Naive thymus-derived CD4-positive, alpha-beta T cell (primary cell): ENCODE measurements at regions not wholly inside any gene's neighbourhood (a gene's known extent, or its start where the extent isn't known, plus 50 kb on each side); places are given as distances from the start of the nearest gene placed in this dataset.

Experiments used
- ATAC-seq: fragments of 150-1000 bp; cut with Tn5 transposase; 2 replicates; pipeline ENCODE4 v1.10.0; 2021; ENCODE audit warnings: mild to moderate bottlenecking, moderate library complexity
- CTCF ChIA-PET: fragments of 350-600 bp; sonication (Branson Sonifier 250); formaldehyde crosslinking; loops from one replicate; lab custom pipeline; 2021; ENCODE audit warnings: antibody characterized with exemption; lab: Charles Lee
- POLR2A ChIA-PET: fragments of 350-600 bp; sonication (Branson Sonifier 250); formaldehyde crosslinking; loops from one replicate; lab custom pipeline; 2021; ENCODE audit warnings: antibody characterized with exemption, inconsistent platforms; lab: Charles Lee
- DNase-seq, 9 donors: peaks; one replicate each; pipeline versions ENCODE4 v3.0.0 to v3.0.0-alpha.2; 2020 to 2022; ENCODE audit warnings: mixed read lengths in 1 of 9
- H3K27ac ChIP-seq: one replicate; pipeline ENCODE4 v1.7.0; 2013; ENCODE audit warnings: mild to moderate bottlenecking, low read depth, low read length, moderate library complexity
- H3K27me3 ChIP-seq, 2 donors: one replicate each; pipeline ENCODE4 v1.7.0; 2013; ENCODE audit warnings: low read length in 2 of 2, mild to moderate bottlenecking in 2 of 2, moderate library complexity in 2 of 2; ENCODE audit not compliant: control insufficient read depth in 2 of 2, insufficient read depth in 2 of 2
- H3K36me3 ChIP-seq, 3 experiments: 1 replicate in 2 of 3; 2 replicates in 1 of 3; pipeline ENCODE4 v1.7.0; 2013; ENCODE audit warnings: low read length in 3 of 3, mild to moderate bottlenecking in 3 of 3, moderate library complexity in 1 of 3; ENCODE audit not compliant: insufficient read depth in 3 of 3, control insufficient read depth in 2 of 3
- H3K4me1 ChIP-seq, 2 donors: one replicate each; pipeline ENCODE4 v1.7.0; 2013; ENCODE audit warnings: low read length in 2 of 2, mild to moderate bottlenecking in 2 of 2, moderate library complexity in 1 of 2; ENCODE audit not compliant: control insufficient read depth in 2 of 2, insufficient read depth in 2 of 2
- H3K4me3 ChIP-seq: 2 replicates; pipeline ENCODE4 v1.7.0; 2013; ENCODE audit warnings: mild to moderate bottlenecking, low read length
- H3K9me3 ChIP-seq, 3 experiments: 1 replicate in 2 of 3; 2 replicates in 1 of 3; pipeline ENCODE4 v1.7.0; 2013; ENCODE audit warnings: low read length in 3 of 3; ENCODE audit not compliant: control insufficient read depth in 2 of 3
- H3K27ac Mint-ChIP-seq, 9 donors: one replicate each; pipeline ENCODE4 v1.8.0; 2020 to 2022; ENCODE audit warnings: mixed read lengths in 9 of 9, mild to moderate bottlenecking in 8 of 9, moderate library complexity in 5 of 9, inconsistent platforms in 2 of 9
- H3K27me3 Mint-ChIP-seq, 5 donors: one replicate each; pipeline ENCODE4 v1.8.0; 2021 to 2022; ENCODE audit warnings: mixed read lengths in 5 of 5, mild to moderate bottlenecking in 1 of 5
- H3K36me3 Mint-ChIP-seq, 5 donors: one replicate each; pipeline ENCODE4 v1.8.0; 2020 to 2022; ENCODE audit warnings: mixed read lengths in 5 of 5, mild to moderate bottlenecking in 3 of 5, inconsistent platforms in 1 of 5
- H3K4me1 Mint-ChIP-seq, 7 donors: one replicate each; pipeline ENCODE4 v1.8.0; 2020 to 2022; ENCODE audit warnings: mixed read lengths in 7 of 7, mild to moderate bottlenecking in 3 of 7, inconsistent platforms in 1 of 7
- H3K4me3 Mint-ChIP-seq, 10 donors: one replicate each; pipeline ENCODE4 v1.8.0; 2020 to 2022; ENCODE audit warnings: mild to moderate bottlenecking in 10 of 10, mixed read lengths in 10 of 10, moderate library complexity in 6 of 10, inconsistent platforms in 2 of 10
- H3K9me3 Mint-ChIP-seq, 11 donors: one replicate each; pipeline ENCODE4 v1.8.0; 2020 to 2022; ENCODE audit warnings: mixed read lengths in 11 of 11, mild to moderate bottlenecking in 4 of 11, inconsistent platforms in 1 of 11, moderate library complexity in 1 of 11
- intact Hi-C, 2 donors: fragments of 100-400 bp; cut with micrococcal nuclease; formaldehyde crosslinking; loops; one replicate each; pipeline ENCODE4 v1.15.1; 2023

- H3K27ac Mint-ChIP-seq = no peak overlapping the region
- no peaks in the 10 kb centered on the region for H3K36me3 Mint-ChIP-seq
- Histone ChIP-seq H3K36me3 (no peaks in the 10 kb centered on the region), H3K4me1 (no peaks in the 10 kb centered on the region), H3K27ac (no peak overlapping the region), H3K4me3 (no peak overlapping the region), H3K9me3 (no peaks in the 10 kb centered on the region), H3K27me3 (no peaks in the 10 kb centered on the region)
- intact Hi-C loops = no loop called here
- ChIA-PET POLR2A (no interaction called here), CTCF (no interaction called here)
- ATAC-seq (no peak), DNase-seq (no peak)
- H3K4me3 Mint-ChIP-seq = no peak overlapping the region
- peaks cover 9 to 20% (median 13%) of the 10 kb centered on the region in 5 donors for H3K27me3 Mint-ChIP-seq
- H3K9me3 Mint-ChIP-seq = no peaks in the 10 kb centered on the region
- peaks cover 0 to 3% (median 0%) of the 10 kb centered on the region in 7 donors for H3K4me1 Mint-ChIP-seq
Observed at GRCh38 chr22:22069450-22070370, 87.1 kb upstream of the TOP3B start.

GRCh38 chr22:22068657-22069056 is 86.1 kb upstream of the TOP3B start:
- H3K27me3 Mint-ChIP-seq = peaks cover 5 to 17% (median 9%) of the 10 kb centered on the region in 5 donors
- intact Hi-C loops = no loop called here
- H3K4me3 Mint-ChIP-seq = no peak overlapping the region
- H3K9me3 Mint-ChIP-seq = no peaks in the 10 kb centered on the region
- H3K27ac Mint-ChIP-seq = no peak overlapping the region
- DNase-seq (no peak), ATAC-seq (no peak)
- no peaks in the 10 kb centered on the region for H3K36me3 ChIP-seq
- H3K4me1 ChIP-seq = no peaks in the 10 kb centered on the region
- POLR2A ChIA-PET = no interaction called here
- H3K9me3 ChIP-seq = no peaks in the 10 kb centered on the region
- H3K4me3 ChIP-seq = no peak overlapping the region
- no peaks in the 10 kb centered on the region for H3K27me3 ChIP-seq
- no peak overlapping the region for H3K27ac ChIP-seq
- CTCF ChIA-PET = no interaction called here
- H3K4me1 Mint-ChIP-seq = peaks cover 0 to 3% (median 0%) of the 10 kb centered on the region in 7 donors
- H3K36me3 Mint-ChIP-seq = no peaks in the 10 kb centered on the region

- Histone ChIP-seq H3K4me1 (no peaks in the 10 kb centered on the region), H3K9me3 (no peaks in the 10 kb centered on the region), H3K27ac (no peak overlapping the region), H3K4me3 (no peak overlapping the region), H3K27me3 (no peaks in the 10 kb centered on the region), H3K36me3 (no peaks in the 10 kb centered on the region)
- no peak overlapping the region for H3K27ac Mint-ChIP-seq
- H3K4me1 Mint-ChIP-seq = peaks cover 0 to 5% (median 0%) of the 10 kb centered on the region in 7 donors
- peaks cover 5 to 17% (median 8%) of the 10 kb centered on the region in 5 donors for H3K27me3 Mint-ChIP-seq
- intact Hi-C loops = no loop called here
- CTCF ChIA-PET = interaction anchor here (0.6 kb wide), 1 partner anchor 1650 kb away, joined by 8 read pairs; no protein-coding TSS in a partner anchor
- H3K9me3 Mint-ChIP-seq = no peaks in the 10 kb centered on the region
- no peaks in the 10 kb centered on the region for H3K36me3 Mint-ChIP-seq
- ATAC-seq (no peak), DNase-seq (no peak)
- no peak overlapping the region for H3K4me3 Mint-ChIP-seq
- POLR2A ChIA-PET = no interaction called here
Observed at GRCh38 chr22:22068025-22068424, 85.4 kb upstream of the TOP3B start.

- Histone ChIP-seq H3K27ac (no peak overlapping the region), H3K4me1 (no peaks in the 10 kb centered on the region), H3K9me3 (no peaks in the 10 kb centered on the region), H3K4me3 (no peak overlapping the region), H3K27me3 (no peaks in the 10 kb centered on the region), H3K36me3 (no peaks in the 10 kb centered on the region)
- ChIA-PET POLR2A (no interaction called here), CTCF (no interaction called here)
- Mint-ChIP-seq H3K27me3 (peaks cover 5 to 13% (median 8%) of the 10 kb centered on the region in 5 donors), H3K4me3 (no peak overlapping the region), H3K36me3 (no peaks in the 10 kb centered on the region), H3K4me1 (peaks cover 0 to 8% (median 0%) of the 10 kb centered on the region in 7 donors), H3K27ac (no peak overlapping the region), H3K9me3 (no peaks in the 10 kb centered on the region)
- ATAC-seq (no peak), DNase-seq (no peak)
- intact Hi-C loops = no loop called here
Observed at GRCh38 chr22:22067192-22067591, 84.6 kb upstream of the TOP3B start.

GRCh38 chr22:22064580-22064979 is 82.0 kb upstream of the TOP3B start:
- Histone ChIP-seq H3K4me1 (no peaks in the 10 kb centered on the region), H3K36me3 (no peaks in the 10 kb centered on the region), H3K27ac (no peak overlapping the region), H3K27me3 (no peaks in the 10 kb centered on the region), H3K4me3 (no peak overlapping the region), H3K9me3 (no peaks in the 10 kb centered on the region)
- H3K27ac Mint-ChIP-seq = no peak overlapping the region
- H3K36me3 Mint-ChIP-seq = no peaks in the 10 kb centered on the region
- ATAC-seq (no peak), DNase-seq (no peak)
- H3K4me1 Mint-ChIP-seq = peaks cover 0 to 4% (median 0%) of the 10 kb centered on the region in 7 donors
- no peak overlapping the region for H3K4me3 Mint-ChIP-seq
- ChIA-PET CTCF (interaction anchor here (0.8 kb wide), 1 partner anchor 21 kb away, joined by 3 read pairs; no protein-coding TSS in a partner anchor), POLR2A (no interaction called here)
- no peaks in the 10 kb centered on the region for H3K9me3 Mint-ChIP-seq
- intact Hi-C loops = no loop called here
- H3K27me3 Mint-ChIP-seq = peaks cover 9 to 16% (median 12%) of the 10 kb centered on the region in 5 donors

GRCh38 chr22:22062306-22062793 is 79.8 kb upstream of the TOP3B start:
- no peak overlapping the region for H3K4me3 ChIP-seq
- H3K9me3 ChIP-seq = no peaks in the 10 kb centered on the region
- CTCF ChIA-PET = no interaction called here
- Mint-ChIP-seq H3K9me3 (no peaks in the 10 kb centered on the region), H3K4me1 (peaks cover 0 to 4% (median 0%) of the 10 kb centered on the region in 7 donors), H3K27ac (no peak overlapping the region), H3K36me3 (no peaks in the 10 kb centered on the region), H3K4me3 (no peak overlapping the region), H3K27me3 (peaks cover 14 to 33% (median 21%) of the 10 kb centered on the region in 5 donors)
- ATAC-seq = no peak
- intact Hi-C loops = no loop called here
- DNase-seq = no peak
- no peak overlapping the region for H3K27ac ChIP-seq
- no peaks in the 10 kb centered on the region for H3K4me1 ChIP-seq
- no peaks in the 10 kb centered on the region for H3K27me3 ChIP-seq
- no peaks in the 10 kb centered on the region for H3K36me3 ChIP-seq
- POLR2A ChIA-PET = no interaction called here
